Common myeloid progenitor, CD34-positive (primary cell): ENCODE measurements at regions not wholly inside any gene's neighbourhood (a gene's known extent, or its start where the extent isn't known, plus 50 kb on each side); places are given as distances from the start of the nearest gene placed in this dataset.

Experiments used
- CTCF ChIA-PET: fragments of 350-600 bp; sonication (Branson Sonifier 250); formaldehyde crosslinking; loops from one replicate; lab custom pipeline; 2021; ENCODE audit warnings: antibody characterized with exemption; lab: Charles Lee
- POLR2A ChIA-PET: fragments of 350-600 bp; sonication (Branson Sonifier 250); formaldehyde crosslinking; loops from one replicate; lab custom pipeline; 2021; ENCODE audit warnings: antibody characterized with exemption; lab: Charles Lee
- DNase-seq, 3 donors: peaks; one replicate each; pipeline versions ENCODE4 v3.0.0 to v3.0.0-alpha.2; 2013
- H3K27ac ChIP-seq, 2 experiments: 1 replicate in 1 of 2; 2 replicates in 1 of 2; pipeline ENCODE4 v1.7.0; 2013; ENCODE audit warnings: inconsistent platforms in 2 of 2, low read length in 2 of 2, mild to moderate bottlenecking in 2 of 2, low read depth in 1 of 2, moderate library complexity in 1 of 2; ENCODE audit not compliant: severe bottlenecking in 2 of 2, insufficient read depth in 1 of 2, poor library complexity in 1 of 2
- H3K27me3 ChIP-seq, 5 experiments: replicated peaks in 2 of 5; 1 replicate in 3 of 5; 2 replicates in 2 of 5; pipeline versions ENCODE4 v1.6.1 to v1.7.0; 2013; ENCODE audit warnings: low read length in 4 of 5, mild to moderate bottlenecking in 2 of 5, moderate library complexity in 2 of 5, inconsistent platforms in 1 of 5; ENCODE audit not compliant: insufficient read depth in 5 of 5, control insufficient read depth in 4 of 5
- H3K36me3 ChIP-seq, 4 experiments: 1 replicate in 2 of 4; 2 replicates in 2 of 4; pipeline versions ENCODE4 v1.6.1 to v1.7.0; 2013; ENCODE audit warnings: low read length in 3 of 4, control low read depth in 1 of 4, mild to moderate bottlenecking in 1 of 4; ENCODE audit not compliant: control insufficient read depth in 4 of 4, insufficient read depth in 4 of 4
- H3K4me1 ChIP-seq, 4 experiments: 1 replicate in 3 of 4; 2 replicates in 1 of 4; pipeline versions ENCODE4 v1.6.1 to v1.7.1; 2013; ENCODE audit warnings: low read length in 3 of 4, mild to moderate bottlenecking in 3 of 4, control low read depth in 1 of 4, inconsistent platforms in 1 of 4, moderate library complexity in 1 of 4; ENCODE audit not compliant: control insufficient read depth in 4 of 4, insufficient read depth in 4 of 4; ENCODE audit errors: control extremely low read depth in 1 of 4
- H3K4me3 ChIP-seq, 7 experiments: 1 replicate in 4 of 7; 2 replicates in 3 of 7; pipeline versions ENCODE4 v1.5.1 to v1.7.0; 2013; ENCODE audit warnings: mild to moderate bottlenecking in 7 of 7, low read length in 6 of 7, moderate library complexity in 6 of 7, inconsistent platforms in 2 of 7, low read depth in 2 of 7, control low read depth in 1 of 7; ENCODE audit not compliant: insufficient read depth in 4 of 7, control insufficient read depth in 1 of 7; ENCODE audit errors: extremely low read depth in 1 of 7
- H3K9me3 ChIP-seq, 5 experiments: 1 replicate in 4 of 5; 2 replicates in 1 of 5; pipeline versions ENCODE4 v1.6.1 to v1.7.1; 2013; ENCODE audit warnings: low read length in 4 of 5, mild to moderate bottlenecking in 2 of 5, inconsistent platforms in 1 of 5, low read depth in 1 of 5, moderate library complexity in 1 of 5; ENCODE audit not compliant: control insufficient read depth in 4 of 5, insufficient read depth in 2 of 5; ENCODE audit errors: control extremely low read depth in 1 of 5
- WGBS: methylation state at CpG from one replicate; pipeline ENCODE4 v1.1.5; 2013; ENCODE audit not compliant: insufficient coverage; 5-methylcytosine and 5-hydroxymethylcytosine counted together

GRCh38 chr17:63150994-63151464 lies 185.0 kb downstream of the TANC2 start:
- CTCF ChIA-PET: interaction anchor here (0.6 kb wide), 1 partner anchor 14 kb away, joined by 3 read pairs; no protein-coding TSS in a partner anchor
- no peaks in the 10 kb centered on the region for H3K4me1 ChIP-seq
- WGBS: 90% methylated on average over 3 of the region's 4 CpGs
- no peaks in the 10 kb centered on the region for H3K27me3 ChIP-seq
- DNase-seq: no peak
- no peaks in the 10 kb centered on the region for H3K36me3 ChIP-seq
- H3K27ac ChIP-seq: no peak overlapping the region
- POLR2A ChIA-PET: no interaction called here
- no peaks in the 10 kb centered on the region for H3K9me3 ChIP-seq
- no peak overlapping the region for H3K4me3 ChIP-seq

- ChIA-PET POLR2A (no interaction called here), CTCF (no interaction called here)
- Histone ChIP-seq H3K4me3 (no peak overlapping the region), H3K36me3 (no peaks in the 10 kb centered on the region), H3K27ac (no peak overlapping the region), H3K9me3 (no peaks in the 10 kb centered on the region), H3K4me1 (peaks cover 0 to 4% (median under 1%) of the 10 kb centered on the region in 4 experiments), H3K27me3 (no peaks in the 10 kb centered on the region)
- WGBS: 100% methylated on average over 2 of the region's 4 CpGs
- DNase-seq: no peak
These were observed 186.0 kb downstream of the TANC2 start for GRCh38 chr17:63151941-63152523.

GRCh38 chr17:63153488-63153887 lies 187.5 kb downstream of the TANC2 start:
- no peaks in the 10 kb centered on the region for H3K9me3 ChIP-seq
- H3K27me3 ChIP-seq: no peaks in the 10 kb centered on the region
- DNase-seq: no peak
- no peak overlapping the region for H3K27ac ChIP-seq
- POLR2A ChIA-PET: no interaction called here
- no peak overlapping the region for H3K4me3 ChIP-seq
- peaks cover 0 to 8% (median under 1%) of the 10 kb centered on the region in 4 experiments for H3K4me1 ChIP-seq
- no CpG with 5 or more reads among the region's 1 CpG for WGBS
- H3K36me3 ChIP-seq: no peaks in the 10 kb centered on the region
- CTCF ChIA-PET: no interaction called here

- no peaks in the 10 kb centered on the region for H3K27me3 ChIP-seq
- WGBS: 100% methylated on average over 1 of the region's 1 CpG
- H3K27ac ChIP-seq: no peak overlapping the region
- no peak overlapping the region for H3K4me3 ChIP-seq
- peaks cover 0 to 8% (median under 1%) of the 10 kb centered on the region in 4 experiments for H3K4me1 ChIP-seq
- ChIA-PET POLR2A (no interaction called here), CTCF (no interaction called here)
- no peaks in the 10 kb centered on the region for H3K36me3 ChIP-seq
- DNase-seq: no peak
- H3K9me3 ChIP-seq: no peaks in the 10 kb centered on the region
These were observed 188.7 kb downstream of the TANC2 start for GRCh38 chr17:63154586-63155244.

GRCh38 chr17:63156986-63157385 lies 191.0 kb downstream of the TANC2 start:
- H3K36me3 ChIP-seq: no peaks in the 10 kb centered on the region
- H3K4me3 ChIP-seq: no peak overlapping the region
- DNase-seq: no peak
- H3K27me3 ChIP-seq: no peaks in the 10 kb centered on the region
- ChIA-PET CTCF (no interaction called here), POLR2A (no interaction called here)
- no peaks in the 10 kb centered on the region for H3K9me3 ChIP-seq
- H3K4me1 ChIP-seq: peaks cover 0 to 8% (median under 1%) of the 10 kb centered on the region in 4 experiments
- 80% methylated on average over 1 of the region's 1 CpG for WGBS
- H3K27ac ChIP-seq: no peak overlapping the region

GRCh38 chr17:63162406-63163157 lies 196.5 kb downstream of the TANC2 start:
- Histone ChIP-seq H3K27ac (no peak overlapping the region), H3K27me3 (no peaks in the 10 kb centered on the region), H3K9me3 (no peaks in the 10 kb centered on the region), H3K36me3 (no peaks in the 10 kb centered on the region), H3K4me3 (no peak overlapping the region), H3K4me1 (no peaks in the 10 kb centered on the region)
- POLR2A ChIA-PET: no interaction called here
- WGBS: 100% methylated on average over 5 of the region's 5 CpGs
- no peak for DNase-seq
- CTCF ChIA-PET: no interaction called here

GRCh38 chr17:63163158-63163520 lies 197.1 kb downstream of the TANC2 start:
- DNase-seq: no peak
- ChIA-PET CTCF (no interaction called here), POLR2A (no interaction called here)
- Histone ChIP-seq H3K9me3 (no peaks in the 10 kb centered on the region), H3K27me3 (no peaks in the 10 kb centered on the region), H3K36me3 (no peaks in the 10 kb centered on the region), H3K4me1 (no peaks in the 10 kb centered on the region), H3K4me3 (no peak overlapping the region), H3K27ac (no peak overlapping the region)
- 100% methylated on average over 1 of the region's 1 CpG for WGBS
